Neural progenitor cell (in vitro differentiated cells): ENCODE measurements at regions not wholly inside any gene's neighbourhood (a gene's known extent, or its start where the extent isn't known, plus 50 kb on each side); places are given as distances from the start of the nearest gene placed in this dataset.

Experiments
- DNase-seq: peaks from one replicate; pipeline ENCODE4 v3.0.0-alpha.2; 2016; ENCODE audit warnings: low spot score
- H2AFZ ChIP-seq: fragments of 200-600 bp; sonication (generic); replicated peaks from 2 replicates; pipeline ENCODE4 v1.6.1; 2016; ENCODE audit warnings: antibody characterized with exemption
- H3F3A ChIP-seq: fragments of 200-600 bp; sonication (generic); 2 replicates; pipeline ENCODE4 v1.6.1; 2016; ENCODE audit warnings: antibody characterized with exemption, low read depth
- H3K27ac ChIP-seq: fragments of 200-600 bp; sonication (generic); 2 replicates; pipeline ENCODE4 v1.5.1; 2016; ENCODE audit warnings: mild to moderate bottlenecking
- H3K27me3 ChIP-seq: fragments of 200-600 bp; sonication (generic); 2 replicates; pipeline ENCODE4 v1.6.1; 2016; ENCODE audit warnings: mild to moderate bottlenecking, moderate library complexity
- H3K36me3 ChIP-seq: fragments of 200-600 bp; sonication (generic); 2 replicates; pipeline ENCODE4 v1.5.1; 2016
- H3K4me1 ChIP-seq: fragments of 200-600 bp; sonication (generic); 2 replicates; pipeline ENCODE4 v1.6.1; 2016; ENCODE audit warnings: mixed run types
- H3K4me2 ChIP-seq: fragments of 200-600 bp; sonication (generic); 2 replicates; pipeline ENCODE4 v1.6.1; 2016
- H3K4me3 ChIP-seq: fragments of 200-600 bp; sonication (generic); 2 replicates; pipeline ENCODE4 v1.5.1; 2016
- H3K79me2 ChIP-seq: fragments of 200-600 bp; sonication (generic); 2 replicates; pipeline ENCODE4 v1.6.1; 2016; ENCODE audit warnings: low read depth
- H3K9ac ChIP-seq: fragments of 200-600 bp; sonication (generic); 2 replicates; pipeline ENCODE4 v1.6.1; 2016
- H3K9me3 ChIP-seq: fragments of 200-600 bp; sonication (generic); 2 replicates; pipeline ENCODE4 v1.5.1; 2016; ENCODE audit warnings: low read depth
- H4K20me1 ChIP-seq: fragments of 200-600 bp; sonication (generic); 2 replicates; pipeline ENCODE4 v1.6.1; 2016; ENCODE audit warnings: low read depth
- H3K27ac Mint-ChIP-seq: 3 replicates; pipeline ENCODE4 v1.8.0; 2021; ENCODE audit warnings: mixed read lengths
- H3K27me3 Mint-ChIP-seq: 2 replicates; pipeline ENCODE4 v1.8.0; 2022; ENCODE audit warnings: low read depth, mild to moderate bottlenecking, inconsistent platforms, moderate library complexity, mixed read lengths; ENCODE audit not compliant: insufficient read depth
- H3K36me3 Mint-ChIP-seq: 3 replicates; pipeline ENCODE4 v1.8.0; 2021; ENCODE audit warnings: mixed read lengths
- H3K4me1 Mint-ChIP-seq: 3 replicates; pipeline ENCODE4 v1.8.0; 2021; ENCODE audit warnings: mixed read lengths
- H3K4me3 Mint-ChIP-seq: 3 replicates; pipeline ENCODE4 v1.8.0; 2021; ENCODE audit warnings: mild to moderate bottlenecking, moderate library complexity, mixed read lengths
- H3K9me3 Mint-ChIP-seq: 3 replicates; pipeline ENCODE4 v1.8.0; 2020; ENCODE audit warnings: mixed read lengths
- EZH2 ChIP-seq: fragments of 200-600 bp; sonication (generic); IDR thresholded peaks from 2 replicates; pipeline ENCODE4 v1.6.1; 2017; ENCODE audit warnings: antibody characterized with exemption, mild to moderate bottlenecking, moderate library complexity
- EZH2phosphoT487 ChIP-seq: fragments of 200-600 bp; sonication (generic); IDR thresholded peaks from 2 replicates; pipeline ENCODE4 v1.6.1; 2017; ENCODE audit warnings: antibody characterized with exemption
- TF ChIP-seq, protein P1 (sequence below): fragments of 200-600 bp; sonication (generic); IDR thresholded peaks from 2 replicates; pipeline ENCODE4 v1.5.1; 2017; ENCODE audit warnings: antibody characterized with exemption, mild to moderate bottlenecking

DNA sequence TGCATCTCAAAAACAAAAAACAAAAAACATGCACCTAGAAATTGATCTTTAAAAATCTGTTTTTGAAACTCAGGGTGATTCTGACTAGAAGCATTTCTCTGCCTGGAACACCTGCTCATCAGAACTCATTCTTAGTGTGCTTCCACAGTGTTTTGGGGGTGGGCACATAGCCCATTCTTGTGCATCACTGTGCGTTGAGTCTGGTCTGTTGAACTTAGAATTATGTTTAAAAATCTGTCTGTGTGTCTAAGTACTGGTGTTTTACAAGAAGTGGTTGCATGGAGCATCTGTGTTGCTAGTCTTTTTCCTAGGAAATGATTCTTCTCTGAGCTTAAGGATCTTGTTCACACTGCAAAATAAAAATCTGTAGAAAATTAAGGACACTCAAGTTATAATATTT, 264.5 kb downstream of the SOX4 start:
- H3F3A ChIP-seq = no peaks in the 10 kb centered on the region
- no peak overlapping the region for H3K4me2 ChIP-seq
- H3K4me3 ChIP-seq = no peak overlapping the region
- no peaks in the 10 kb centered on the region for H4K20me1 ChIP-seq
- no peaks in the 10 kb centered on the region for H3K9me3 ChIP-seq
- no peak overlapping the region for H3K27ac Mint-ChIP-seq
- H3K4me3 Mint-ChIP-seq = no peak overlapping the region
- H3K4me1 Mint-ChIP-seq = no peaks in the 10 kb centered on the region
- no peak overlapping the region for H2AFZ ChIP-seq
- no peak for DNase-seq
- peaks cover 4% of the 10 kb centered on the region for H3K9me3 Mint-ChIP-seq
- no peak overlapping the region for H3K27ac ChIP-seq
- H3K27me3 Mint-ChIP-seq = no peaks in the 10 kb centered on the region
- peaks cover 26% of the 10 kb centered on the region for H3K79me2 ChIP-seq
- H3K4me1 ChIP-seq = no peaks in the 10 kb centered on the region
- no peaks in the 10 kb centered on the region for H3K27me3 ChIP-seq
- H3K36me3 ChIP-seq = no peaks in the 10 kb centered on the region
- H3K36me3 Mint-ChIP-seq = peaks cover 48% of the 10 kb centered on the region
- no peak overlapping the region for H3K9ac ChIP-seq
- TF ChIP-seq, protein P1, sequence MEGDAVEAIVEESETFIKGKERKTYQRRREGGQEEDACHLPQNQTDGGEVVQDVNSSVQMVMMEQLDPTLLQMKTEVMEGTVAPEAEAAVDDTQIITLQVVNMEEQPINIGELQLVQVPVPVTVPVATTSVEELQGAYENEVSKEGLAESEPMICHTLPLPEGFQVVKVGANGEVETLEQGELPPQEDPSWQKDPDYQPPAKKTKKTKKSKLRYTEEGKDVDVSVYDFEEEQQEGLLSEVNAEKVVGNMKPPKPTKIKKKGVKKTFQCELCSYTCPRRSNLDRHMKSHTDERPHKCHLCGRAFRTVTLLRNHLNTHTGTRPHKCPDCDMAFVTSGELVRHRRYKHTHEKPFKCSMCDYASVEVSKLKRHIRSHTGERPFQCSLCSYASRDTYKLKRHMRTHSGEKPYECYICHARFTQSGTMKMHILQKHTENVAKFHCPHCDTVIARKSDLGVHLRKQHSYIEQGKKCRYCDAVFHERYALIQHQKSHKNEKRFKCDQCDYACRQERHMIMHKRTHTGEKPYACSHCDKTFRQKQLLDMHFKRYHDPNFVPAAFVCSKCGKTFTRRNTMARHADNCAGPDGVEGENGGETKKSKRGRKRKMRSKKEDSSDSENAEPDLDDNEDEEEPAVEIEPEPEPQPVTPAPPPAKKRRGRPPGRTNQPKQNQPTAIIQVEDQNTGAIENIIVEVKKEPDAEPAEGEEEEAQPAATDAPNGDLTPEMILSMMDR = no peak
- TF ChIP-seq EZH2phosphoT487 (no peak), EZH2 (no peak)

- no peak for DNase-seq
- Histone ChIP-seq H3K4me1 (no peaks in the 10 kb centered on the region), H3K36me3 (no peaks in the 10 kb centered on the region), H3K4me2 (no peak overlapping the region), H3K4me3 (no peak overlapping the region), H3K27ac (no peak overlapping the region), H3K27me3 (no peaks in the 10 kb centered on the region), H3K9me3 (no peaks in the 10 kb centered on the region), H4K20me1 (no peaks in the 10 kb centered on the region), H2AFZ (no peak overlapping the region), H3F3A (no peaks in the 10 kb centered on the region), H3K9ac (no peak overlapping the region), H3K79me2 (peaks cover 20% of the 10 kb centered on the region)
- Mint-ChIP-seq H3K27ac (no peak overlapping the region), H3K27me3 (no peaks in the 10 kb centered on the region), H3K36me3 (peaks cover 50% of the 10 kb centered on the region), H3K4me1 (no peaks in the 10 kb centered on the region), H3K9me3 (peaks cover 4% of the 10 kb centered on the region), H3K4me3 (no peak overlapping the region)
- TF ChIP-seq EZH2 = no peak
- TF ChIP-seq, protein P1 = no peak
- no peak for TF ChIP-seq EZH2phosphoT487
Measured at GRCh38 chr6:21859193-21859735, 265.7 kb downstream of the SOX4 start.

DNA sequence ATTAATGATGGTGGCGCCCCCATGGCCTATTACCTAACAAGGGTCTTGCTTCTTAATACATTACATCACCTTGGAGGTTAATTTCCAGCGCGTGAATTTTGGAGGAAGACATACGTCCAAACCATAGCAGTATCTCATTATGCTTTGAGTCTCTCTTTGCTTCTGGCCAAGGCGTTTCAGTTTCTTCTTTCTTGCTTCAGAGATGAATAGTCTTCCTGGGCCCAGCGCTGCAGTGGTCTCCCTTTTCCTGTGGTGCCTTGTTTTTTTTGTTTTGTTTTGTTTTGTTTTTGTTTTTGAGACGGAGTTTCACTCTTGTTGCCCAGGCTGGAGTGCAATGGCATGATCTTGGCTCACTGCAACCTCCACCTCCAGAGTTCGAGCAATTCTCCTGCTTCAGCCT, 268.4 kb downstream of the SOX4 start:
- Histone ChIP-seq H3K27me3 (no peaks in the 10 kb centered on the region), H3K4me3 (no peak overlapping the region), H3K4me2 (no peak overlapping the region), H3F3A (no peaks in the 10 kb centered on the region), H3K36me3 (no peaks in the 10 kb centered on the region), H3K9me3 (no peaks in the 10 kb centered on the region), H2AFZ (no peak overlapping the region), H3K4me1 (no peaks in the 10 kb centered on the region), H3K9ac (no peak overlapping the region), H3K79me2 (peaks cover 22% of the 10 kb centered on the region), H3K27ac (no peak overlapping the region), H4K20me1 (no peaks in the 10 kb centered on the region)
- H3K4me1 Mint-ChIP-seq = no peaks in the 10 kb centered on the region
- no peak overlapping the region for H3K4me3 Mint-ChIP-seq
- H3K36me3 Mint-ChIP-seq = peaks cover 47% of the 10 kb centered on the region
- peaks cover 5% of the 10 kb centered on the region for H3K27me3 Mint-ChIP-seq
- H3K27ac Mint-ChIP-seq = no peak overlapping the region
- H3K9me3 Mint-ChIP-seq = peaks cover 6% of the 10 kb centered on the region
- TF ChIP-seq EZH2 (no peak), EZH2phosphoT487 (no peak)
- TF ChIP-seq, protein P1 = no peak
- DNase-seq = no peak
